GM12891 (cell line): ENCODE measurements at regions not wholly inside any gene's neighbourhood (a gene's known extent, or its start where the extent isn't known, plus 50 kb on each side); places are given as distances from the start of the nearest gene placed in this dataset.

Experiments
- PAX5 ChIP-seq: IDR thresholded peaks from 2 replicates; pipeline ENCODE4 v1.6.1; 2011; ENCODE audit warnings: low read length, moderate library complexity, mild to moderate bottlenecking; ENCODE audit not compliant: insufficient read depth, severe bottlenecking
- POLR2A ChIP-seq: IDR thresholded peaks from 2 replicates; pipeline ENCODE4 v1.6.1; 2011; ENCODE audit warnings: low read depth, low read length, control low read depth
- POLR2AphosphoS5 ChIP-seq: IDR thresholded peaks from 2 replicates; pipeline ENCODE4 v1.6.1; 2011; ENCODE audit warnings: low read depth, low read length, control low read depth
- POU2F2 ChIP-seq: IDR thresholded peaks from 2 replicates; pipeline ENCODE4 v1.6.1; 2011; ENCODE audit warnings: low read depth, mild to moderate bottlenecking, control low read depth, low read length, moderate library complexity
- SPI1 ChIP-seq: IDR thresholded peaks from 2 replicates; pipeline ENCODE4 v1.6.1; 2011; ENCODE audit warnings: low read depth, low read length, control low read depth
- TAF1 ChIP-seq: IDR thresholded peaks from 2 replicates; pipeline ENCODE4 v1.6.1; 2011; ENCODE audit warnings: low read depth, low read length, control low read depth

DNA sequence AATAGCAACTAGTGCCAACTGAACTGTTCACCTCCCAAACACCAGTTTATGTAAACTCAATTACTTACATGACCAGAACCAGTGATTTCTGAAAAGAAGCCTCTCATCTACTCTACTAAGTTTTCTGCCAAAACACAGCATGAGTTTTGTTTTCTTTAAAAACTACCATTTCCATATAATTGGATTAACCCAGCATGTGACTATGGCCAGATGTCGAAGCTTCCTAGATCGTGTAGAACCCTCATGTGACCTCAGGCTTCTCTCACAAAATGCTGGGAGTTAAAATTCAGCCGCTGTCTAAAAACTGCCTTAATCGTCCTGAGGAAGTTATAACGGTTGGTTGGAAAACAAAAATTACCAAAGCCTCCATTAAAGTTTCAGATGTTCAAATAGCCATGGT is 303.5 kb downstream of the IRX1 start:
- TF ChIP-seq POLR2A (no peak), TAF1 (no peak), POLR2AphosphoS5 (no peak), POU2F2 (no peak), PAX5 (no peak), SPI1 (no peak)
